Thyroid gland (tissue), 4 donors: ENCODE measurements at regions not wholly inside any gene's neighbourhood (a gene's known extent, or its start where the extent isn't known, plus 50 kb on each side); places are given as distances from the start of the nearest gene placed in this dataset.

Experiments
- CTCF ChIP-seq, 6 experiments: fragments of 200-600 bp in 3 of 6; fragments of 450-650 bp in 3 of 6; sonication (generic) in 3 of 6; IDR thresholded peaks; one replicate each; pipeline ENCODE4 v1.5.1; 2016 to 2019; ENCODE audit warnings: antibody characterized with exemption in 6 of 6, mild to moderate bottlenecking in 2 of 6, inconsistent platforms in 1 of 6, moderate library complexity in 1 of 6
- POLR2A ChIP-seq, 2 donors: fragments of 450-650 bp; IDR thresholded peaks; one replicate each; pipeline ENCODE4 v1.6.1; 2017; ENCODE audit warnings: antibody characterized with exemption in 2 of 2, mild to moderate bottlenecking in 2 of 2, moderate library complexity in 1 of 2

DNA sequence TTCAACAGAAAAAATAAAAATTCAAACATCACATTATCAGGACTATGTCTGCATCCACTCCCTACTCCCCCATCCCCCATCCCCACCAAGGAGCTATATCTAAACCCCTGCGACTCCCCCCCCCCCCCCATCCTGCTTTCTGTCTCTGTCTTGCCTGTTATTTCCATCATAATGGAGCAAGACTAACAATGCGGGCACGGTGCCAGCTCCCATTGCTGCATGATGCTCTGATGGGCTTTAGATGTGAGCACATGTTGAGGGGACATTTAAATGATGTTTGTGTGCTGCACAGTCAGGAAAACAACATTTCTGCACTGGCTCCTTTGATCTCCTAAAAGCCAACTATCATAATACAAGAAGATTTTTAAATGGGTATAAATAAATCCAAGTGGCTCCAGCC is 644.2 kb upstream of the SETBP1 start:
- no peak for TF ChIP-seq POLR2A (IDR thresholded peaks at IDR 0.05)
- no peak for TF ChIP-seq CTCF (IDR thresholded peaks at IDR 0.05)
